T-helper 9 cell (primary cell): ENCODE measurements at regions not wholly inside any gene's neighbourhood (a gene's known extent, or its start where the extent isn't known, plus 50 kb on each side); places are given as distances from the start of the nearest gene placed in this dataset.
"Not testable (repeated sequence)": the region's sequence is repeated elsewhere in the genome, so short reads cannot be mapped to it uniquely, and the experiment has no call there.

ENCODE experiments used
- DNase-seq: peaks from one replicate; pipeline ENCODE4 v3.0.0-alpha.2; 2020

- no peak for DNase-seq
These were observed 93.2 kb upstream of the ZNF438 start for GRCh38 chr10:31124852-31125251.

GRCh38 chr10:31125789-31126188 is 94.1 kb upstream of the ZNF438 start:
- no peak for DNase-seq

GRCh38 chr10:31126593-31126992 is 94.9 kb upstream of the ZNF438 start:
- no peak for DNase-seq

- no peak for DNase-seq
These were observed 96.9 kb upstream of the ZNF438 start for GRCh38 chr10:31128536-31128935.

- DNase-seq, result no peak
These were observed 97.6 kb upstream of the ZNF438 start for GRCh38 chr10:31129271-31129670.

- no peak for DNase-seq
These were observed 98.3 kb upstream of the ZNF438 start for GRCh38 chr10:31129880-31130405.

GRCh38 chr10:31130406-31130805 is 98.7 kb upstream of the ZNF438 start:
- no peak for DNase-seq

- no peak for DNase-seq
These were observed 99.6 kb upstream of the ZNF438 start for GRCh38 chr10:31131251-31131650.

- DNase-seq, result no peak
These were observed 101.1 kb upstream of the ZNF438 start for GRCh38 chr10:31132681-31133244.

- no peak for DNase-seq
These were observed 101.7 kb upstream of the ZNF438 start for GRCh38 chr10:31133251-31133791.

GRCh38 chr10:31133792-31134310 is 102.2 kb upstream of the ZNF438 start:
- DNase-seq, result peak; percentile 64

GRCh38 chr10:31134311-31134952 is 102.8 kb upstream of the ZNF438 start:
- DNase-seq, result peak; percentile 3

GRCh38 chr10:31135171-31135570 is 103.5 kb upstream of the ZNF438 start:
- no peak for DNase-seq

- not testable (repeated sequence) for DNase-seq
These were observed 104.1 kb upstream of the ZNF438 start for GRCh38 chr10:31135791-31136190.

GRCh38 chr10:31136386-31136785 is 104.7 kb upstream of the ZNF438 start:
- DNase-seq, result no peak

- no peak for DNase-seq
These were observed 105.5 kb upstream of the ZNF438 start for GRCh38 chr10:31136930-31137885.

GRCh38 chr10:31138026-31138553 is 106.4 kb upstream of the ZNF438 start:
- DNase-seq, result no peak

- DNase-seq, result no peak
These were observed 107.8 kb upstream of the ZNF438 start for GRCh38 chr10:31139497-31139896.

GRCh38 chr10:31140716-31141115 is 109.1 kb upstream of the ZNF438 start:
- DNase-seq, result no peak

- DNase-seq, result no peak
These were observed 110.4 kb upstream of the ZNF438 start for GRCh38 chr10:31142026-31142425.

- no peak for DNase-seq
These were observed 111.8 kb upstream of the ZNF438 start for GRCh38 chr10:31143331-31143935.

- DNase-seq, result no peak
These were observed 114.3 kb upstream of the ZNF438 start for GRCh38 chr10:31145986-31146385.
